DOHH2 (cell line): ENCODE measurements at regions not wholly inside any gene's neighbourhood (a gene's known extent, or its start where the extent isn't known, plus 50 kb on each side); places are given as distances from the start of the nearest gene placed in this dataset.

Experiments used
- H3F3A ChIP-seq: fragments of 200-600 bp; sonication (generic), shearing (Covaris generic); 2 replicates; pipeline ENCODE4 v1.6.0; 2016; ENCODE audit warnings: antibody characterized with exemption, mild to moderate bottlenecking; ENCODE audit not compliant: control insufficient read depth, insufficient read depth
- H3K27ac ChIP-seq: fragments of 200-600 bp; sonication (generic); 2 replicates; pipeline ENCODE4 v1.5.1; 2014; ENCODE audit warnings: low read depth, mild to moderate bottlenecking, low read length, moderate library complexity
- H3K27me3 ChIP-seq: fragments of 200-600 bp; sonication (generic); 2 replicates; pipeline ENCODE4 v1.6.1; 2014; ENCODE audit warnings: mild to moderate bottlenecking, low read length, mixed read lengths; ENCODE audit not compliant: control insufficient read depth
- H3K36me3 ChIP-seq: fragments of 200-600 bp; sonication (generic); 2 replicates; pipeline ENCODE4 v1.6.1; 2014; ENCODE audit warnings: mild to moderate bottlenecking, low read length, moderate library complexity, mixed read lengths; ENCODE audit not compliant: control insufficient read depth
- H3K4me1 ChIP-seq: fragments of 200-600 bp; sonication (generic); 2 replicates; pipeline ENCODE4 v1.6.1; 2014; ENCODE audit warnings: mild to moderate bottlenecking, low read length, mixed read lengths; ENCODE audit not compliant: control insufficient read depth
- H3K4me2 ChIP-seq: fragments of 200-600 bp; sonication (generic); 2 replicates; pipeline ENCODE4 v1.6.0; 2014; ENCODE audit warnings: mild to moderate bottlenecking, low read length, moderate library complexity
- H3K4me3 ChIP-seq: fragments of 200-600 bp; sonication (generic); 2 replicates; pipeline ENCODE4 v1.5.1; 2014; ENCODE audit warnings: mild to moderate bottlenecking, low read length, mixed read lengths
- H3K79me2 ChIP-seq: fragments of 200-600 bp; sonication (generic); 2 replicates; pipeline ENCODE4 v1.6.1; 2014; ENCODE audit warnings: mild to moderate bottlenecking, low read length, mixed read lengths; ENCODE audit not compliant: control insufficient read depth
- H3K9me2 ChIP-seq: fragments of 200-600 bp; sonication (generic); replicated peaks from 2 replicates; pipeline ENCODE4 v1.6.1; 2014; ENCODE audit warnings: mild to moderate bottlenecking, low read length, mixed read lengths; ENCODE audit not compliant: control insufficient read depth
- H3K9me3 ChIP-seq: fragments of 200-600 bp; sonication (generic); 2 replicates; pipeline ENCODE4 v1.6.1; 2014; ENCODE audit warnings: antibody characterized with exemption, low read length, mixed read lengths; ENCODE audit not compliant: control insufficient read depth, insufficient read depth
- H4K20me1 ChIP-seq: fragments of 200-600 bp; sonication (generic); 2 replicates; pipeline ENCODE4 v1.6.0; 2014; ENCODE audit warnings: low read depth, mild to moderate bottlenecking, antibody characterized with exemption, low read length, moderate library complexity; ENCODE audit not compliant: control insufficient read depth, insufficient read depth
- EZH2phosphoT487 ChIP-seq: fragments of 200-600 bp; sonication (generic); IDR thresholded peaks from 2 replicates; pipeline ENCODE4 v1.6.1; 2017; ENCODE audit warnings: borderline replicate concordance, mild to moderate bottlenecking, antibody characterized with exemption, low read length, moderate library complexity, mixed read lengths
- TF ChIP-seq, protein P1 (sequence below): fragments of 200-600 bp; sonication (generic); IDR thresholded peaks from one replicate; pipeline ENCODE4 v1.5.1; 2014; ENCODE audit warnings: antibody characterized with exemption, mild to moderate bottlenecking, low read depth, low read length; ENCODE audit not compliant: poor library complexity, severe bottlenecking

DNA sequence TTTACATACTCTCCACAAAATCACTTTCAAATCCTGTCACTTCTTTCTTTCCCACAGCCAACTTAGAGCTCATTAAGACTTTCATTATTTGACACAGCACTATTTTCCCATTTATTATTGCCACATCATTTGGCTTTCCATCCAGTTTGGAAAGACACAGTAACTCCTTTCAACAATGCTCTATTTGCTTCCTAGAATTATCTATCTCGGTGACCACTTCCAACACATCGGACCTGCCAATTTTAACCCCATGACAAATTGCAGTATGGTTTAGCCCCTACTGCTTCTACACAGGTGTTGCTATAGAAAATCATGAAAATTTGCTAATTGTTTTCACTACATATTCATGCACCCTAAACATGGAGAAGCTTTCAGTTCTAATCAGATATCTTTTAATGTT, 190.6 kb upstream of the COX7C start:
- Histone ChIP-seq H3K27ac (no peak overlapping the region), H3K79me2 (no peaks in the 10 kb centered on the region), H3K27me3 (no peaks in the 10 kb centered on the region), H3K9me3 (no peaks in the 10 kb centered on the region), H3K4me1 (no peaks in the 10 kb centered on the region), H3K4me2 (no peak overlapping the region), H3K36me3 (no peaks in the 10 kb centered on the region), H3K9me2 (no peaks in the 10 kb centered on the region), H3K4me3 (no peak overlapping the region), H4K20me1 (no peaks in the 10 kb centered on the region), H3F3A (no peaks in the 10 kb centered on the region)
- no peak for TF ChIP-seq EZH2phosphoT487
- TF ChIP-seq, protein P1, sequence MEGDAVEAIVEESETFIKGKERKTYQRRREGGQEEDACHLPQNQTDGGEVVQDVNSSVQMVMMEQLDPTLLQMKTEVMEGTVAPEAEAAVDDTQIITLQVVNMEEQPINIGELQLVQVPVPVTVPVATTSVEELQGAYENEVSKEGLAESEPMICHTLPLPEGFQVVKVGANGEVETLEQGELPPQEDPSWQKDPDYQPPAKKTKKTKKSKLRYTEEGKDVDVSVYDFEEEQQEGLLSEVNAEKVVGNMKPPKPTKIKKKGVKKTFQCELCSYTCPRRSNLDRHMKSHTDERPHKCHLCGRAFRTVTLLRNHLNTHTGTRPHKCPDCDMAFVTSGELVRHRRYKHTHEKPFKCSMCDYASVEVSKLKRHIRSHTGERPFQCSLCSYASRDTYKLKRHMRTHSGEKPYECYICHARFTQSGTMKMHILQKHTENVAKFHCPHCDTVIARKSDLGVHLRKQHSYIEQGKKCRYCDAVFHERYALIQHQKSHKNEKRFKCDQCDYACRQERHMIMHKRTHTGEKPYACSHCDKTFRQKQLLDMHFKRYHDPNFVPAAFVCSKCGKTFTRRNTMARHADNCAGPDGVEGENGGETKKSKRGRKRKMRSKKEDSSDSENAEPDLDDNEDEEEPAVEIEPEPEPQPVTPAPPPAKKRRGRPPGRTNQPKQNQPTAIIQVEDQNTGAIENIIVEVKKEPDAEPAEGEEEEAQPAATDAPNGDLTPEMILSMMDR: no peak

DNA sequence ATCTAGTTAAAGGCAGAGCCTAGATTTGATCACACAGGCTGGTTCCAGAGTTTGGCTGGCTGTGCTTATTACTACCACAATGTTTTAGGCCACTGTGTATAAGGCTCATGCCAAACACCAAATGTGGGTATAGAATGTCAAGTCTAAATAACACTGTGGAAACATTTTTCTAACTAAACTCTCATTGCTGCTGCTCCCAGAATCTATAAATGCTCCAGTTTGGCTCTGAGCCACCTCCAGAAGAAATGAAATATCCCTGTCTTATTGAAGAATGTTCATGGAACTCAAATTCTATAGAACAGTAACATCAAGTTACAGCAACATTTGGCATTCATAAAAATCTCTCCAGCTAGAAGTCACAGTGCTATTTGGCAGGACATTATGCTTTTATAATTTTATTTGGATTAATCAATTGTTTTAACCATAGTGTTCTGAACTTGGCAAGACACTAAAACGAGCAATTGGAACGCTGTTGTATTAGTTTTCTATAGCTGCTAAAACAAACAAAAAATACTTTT, 178.1 kb upstream of the COX7C start:
- Histone ChIP-seq H4K20me1 (no peaks in the 10 kb centered on the region), H3K36me3 (no peaks in the 10 kb centered on the region), H3K4me1 (no peaks in the 10 kb centered on the region), H3K4me2 (no peak overlapping the region), H3K27me3 (no peaks in the 10 kb centered on the region), H3K27ac (no peak overlapping the region), H3K9me2 (no peaks in the 10 kb centered on the region), H3K9me3 (no peaks in the 10 kb centered on the region), H3K4me3 (no peak overlapping the region), H3K79me2 (no peaks in the 10 kb centered on the region), H3F3A (no peaks in the 10 kb centered on the region)
- TF ChIP-seq, protein P1: no peak
- no peak for TF ChIP-seq EZH2phosphoT487

DNA sequence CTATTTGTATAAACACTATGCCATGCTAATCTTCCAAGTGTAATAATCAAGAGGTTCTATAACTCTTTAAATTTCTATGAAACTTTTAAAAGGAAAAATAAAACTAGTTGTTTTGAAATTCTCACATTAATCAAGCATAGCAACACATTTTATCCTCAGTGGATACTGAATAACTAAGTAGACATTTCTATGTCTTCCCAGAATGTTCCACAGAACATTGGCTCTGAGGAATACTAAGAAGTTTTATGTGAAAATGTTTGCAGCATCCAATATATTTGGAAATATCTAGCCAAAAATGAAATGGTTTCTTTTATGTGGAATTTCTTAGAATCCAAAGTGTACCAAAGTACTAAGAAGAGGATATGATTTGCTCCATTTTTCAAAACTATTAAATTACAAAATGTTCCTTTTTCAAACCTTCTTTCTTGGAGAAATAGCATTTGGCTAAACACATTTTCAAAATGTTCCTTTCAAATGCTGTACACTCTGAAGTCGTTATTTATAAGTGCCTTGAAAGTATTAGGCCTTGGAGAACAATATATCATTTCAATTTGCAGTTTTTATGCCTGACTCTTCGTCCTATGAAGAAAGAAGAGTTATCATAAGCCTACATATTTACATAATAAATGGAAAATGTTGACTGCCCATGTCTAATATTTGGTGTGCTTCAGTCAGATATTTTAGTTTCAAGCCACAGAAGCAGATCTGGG, 175.6 kb upstream of the COX7C start:
- Histone ChIP-seq H3K9me3 (no peaks in the 10 kb centered on the region), H3K4me2 (no peak overlapping the region), H3K27me3 (no peaks in the 10 kb centered on the region), H3K4me1 (no peaks in the 10 kb centered on the region), H3F3A (no peaks in the 10 kb centered on the region), H4K20me1 (no peaks in the 10 kb centered on the region), H3K9me2 (no peaks in the 10 kb centered on the region), H3K36me3 (no peaks in the 10 kb centered on the region), H3K4me3 (no peak overlapping the region), H3K27ac (no peak overlapping the region), H3K79me2 (no peaks in the 10 kb centered on the region)
- TF ChIP-seq, protein P1: no peak
- no peak for TF ChIP-seq EZH2phosphoT487
